CD8-positive, alpha-beta memory T cell (primary cell): ENCODE measurements at regions not wholly inside any gene's neighbourhood (a gene's known extent, or its start where the extent isn't known, plus 50 kb on each side); places are given as distances from the start of the nearest gene placed in this dataset.

Experiments used
- CTCF ChIA-PET: fragments of 350-600 bp; sonication (Branson Sonifier 250); formaldehyde crosslinking; loops from one replicate; lab custom pipeline; 2021; ENCODE audit warnings: antibody characterized with exemption; lab: Charles Lee
- POLR2A ChIA-PET: fragments of 350-600 bp; sonication (Branson Sonifier 250); formaldehyde crosslinking; loops from one replicate; lab custom pipeline; 2021; ENCODE audit warnings: antibody characterized with exemption; lab: Charles Lee
- DNase-seq, 5 donors: peaks; one replicate each; pipeline versions ENCODE4 v3.0.0 to v3.0.0-alpha.2; 2020 to 2022; ENCODE audit warnings: mixed read lengths in 1 of 5
- H3K27ac ChIP-seq: one replicate; pipeline ENCODE4 v1.7.0; 2013; ENCODE audit warnings: low read depth, mild to moderate bottlenecking, low read length, moderate library complexity
- H3K27me3 ChIP-seq: 2 replicates; pipeline ENCODE4 v1.7.0; 2013; ENCODE audit warnings: low read length, mild to moderate bottlenecking; ENCODE audit not compliant: insufficient read depth, poor library complexity, severe bottlenecking
- H3K36me3 ChIP-seq: 2 replicates; pipeline ENCODE4 v1.7.0; 2013; ENCODE audit warnings: mild to moderate bottlenecking, low read length, moderate library complexity; ENCODE audit not compliant: insufficient read depth
- H3K4me1 ChIP-seq: 2 replicates; pipeline ENCODE4 v1.7.0; 2013; ENCODE audit warnings: mild to moderate bottlenecking, low read length, moderate library complexity; ENCODE audit not compliant: insufficient read depth
- H3K4me3 ChIP-seq: 2 replicates; pipeline ENCODE4 v1.7.0; 2013; ENCODE audit warnings: mild to moderate bottlenecking, low read length
- H3K9me3 ChIP-seq: 2 replicates; pipeline ENCODE4 v1.7.0; 2013; ENCODE audit warnings: mild to moderate bottlenecking, low read length
- H3K27ac Mint-ChIP-seq, 8 donors: one replicate each; pipeline ENCODE4 v1.8.0; 2020 to 2021; ENCODE audit warnings: mixed read lengths in 8 of 8, mild to moderate bottlenecking in 6 of 8, inconsistent platforms in 3 of 8, moderate library complexity in 3 of 8
- H3K27me3 Mint-ChIP-seq, 2 donors: one replicate each; pipeline ENCODE4 v1.8.0; 2020 to 2021; ENCODE audit warnings: mixed read lengths in 2 of 2, mild to moderate bottlenecking in 1 of 2, moderate library complexity in 1 of 2
- H3K36me3 Mint-ChIP-seq, 3 donors: one replicate each; pipeline ENCODE4 v1.8.0; 2020 to 2021; ENCODE audit warnings: mixed read lengths in 3 of 3, inconsistent platforms in 1 of 3, mild to moderate bottlenecking in 1 of 3
- H3K4me1 Mint-ChIP-seq, 3 donors: one replicate each; pipeline ENCODE4 v1.8.0; 2020 to 2021; ENCODE audit warnings: mixed read lengths in 3 of 3, inconsistent platforms in 1 of 3, mild to moderate bottlenecking in 1 of 3
- H3K4me3 Mint-ChIP-seq, 7 donors: one replicate each; pipeline ENCODE4 v1.8.0; 2020 to 2021; ENCODE audit warnings: mixed read lengths in 7 of 7, mild to moderate bottlenecking in 6 of 7, moderate library complexity in 4 of 7, inconsistent platforms in 2 of 7
- H3K9me3 Mint-ChIP-seq, 5 donors: one replicate each; pipeline ENCODE4 v1.8.0; 2020 to 2022; ENCODE audit warnings: mixed read lengths in 5 of 5, mild to moderate bottlenecking in 3 of 5, moderate library complexity in 2 of 5, inconsistent platforms in 1 of 5

DNA sequence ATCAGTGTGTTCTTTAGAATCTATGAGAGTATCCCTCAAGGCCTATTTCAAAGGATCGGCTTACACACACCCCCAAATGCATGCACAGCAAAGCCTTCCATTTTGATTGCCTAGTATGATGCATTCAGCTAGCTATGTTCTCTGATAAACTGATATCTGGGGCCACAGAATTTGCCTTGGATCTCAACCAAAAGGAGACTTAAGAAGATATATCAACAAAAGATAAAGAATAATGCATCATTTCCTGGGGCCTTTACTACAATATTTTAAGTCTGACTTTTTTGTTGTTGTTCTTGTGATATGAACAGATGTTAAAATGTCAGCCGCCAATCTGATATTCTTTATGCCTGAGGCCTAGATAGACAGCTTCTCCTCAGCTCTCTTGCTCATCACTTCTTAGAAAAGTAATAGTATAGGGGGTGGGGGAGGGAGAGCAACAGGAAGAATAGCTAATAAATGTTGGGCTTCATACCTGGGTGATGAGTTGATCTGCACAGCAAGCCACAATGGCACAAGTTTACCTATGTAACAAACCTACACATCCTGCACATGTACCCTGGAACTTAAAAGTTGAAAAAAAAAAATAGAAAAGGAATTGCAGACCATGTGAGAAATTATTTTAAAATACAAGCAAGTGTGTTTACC is 792.9 kb upstream of the GHITM start:
- Mint-ChIP-seq H3K36me3 (no peaks in the 10 kb centered on the region), H3K4me1 (no peaks in the 10 kb centered on the region), H3K4me3 (no peak overlapping the region), H3K9me3 (peaks cover 4 to 15% (median 9%) of the 10 kb centered on the region in 5 donors), H3K27me3 (no peaks in the 10 kb centered on the region), H3K27ac (no peak overlapping the region)
- CTCF ChIA-PET: no interaction called here
- Histone ChIP-seq H3K9me3 (no peaks in the 10 kb centered on the region), H3K4me1 (no peaks in the 10 kb centered on the region), H3K36me3 (no peaks in the 10 kb centered on the region), H3K27me3 (no peaks in the 10 kb centered on the region), H3K4me3 (no peak overlapping the region), H3K27ac (no peak overlapping the region)
- POLR2A ChIA-PET: no interaction called here
- no peak for DNase-seq

DNA sequence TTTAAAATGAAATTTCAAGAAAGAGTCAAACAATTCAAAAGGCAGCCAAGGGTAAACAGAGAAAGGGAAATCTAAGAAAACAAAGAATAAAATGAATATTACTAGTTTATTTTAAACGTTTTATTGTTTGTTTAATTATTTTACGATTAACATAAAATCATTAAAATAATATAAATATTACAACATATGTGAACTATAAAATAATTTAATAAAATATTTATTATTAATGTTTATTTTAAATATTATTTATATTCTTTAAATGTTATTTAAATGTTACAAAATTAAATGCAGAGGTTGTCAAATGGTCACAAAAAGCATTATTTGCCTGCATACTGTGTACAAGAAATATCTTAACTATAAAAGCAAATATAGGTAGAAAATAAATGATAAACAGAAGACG is 786.7 kb upstream of the GHITM start:
- H3K9me3 ChIP-seq: no peaks in the 10 kb centered on the region
- Mint-ChIP-seq H3K27me3 (no peaks in the 10 kb centered on the region), H3K4me1 (no peaks in the 10 kb centered on the region), H3K4me3 (no peak overlapping the region), H3K9me3 (peaks cover 2 to 16% (median 9%) of the 10 kb centered on the region in 5 donors), H3K36me3 (no peaks in the 10 kb centered on the region), H3K27ac (no peak overlapping the region)
- no peaks in the 10 kb centered on the region for H3K36me3 ChIP-seq
- no peak overlapping the region for H3K4me3 ChIP-seq
- H3K4me1 ChIP-seq: no peaks in the 10 kb centered on the region
- no peak for DNase-seq
- no peak overlapping the region for H3K27ac ChIP-seq
- H3K27me3 ChIP-seq: no peaks in the 10 kb centered on the region
- ChIA-PET POLR2A (no interaction called here), CTCF (no interaction called here)

DNA sequence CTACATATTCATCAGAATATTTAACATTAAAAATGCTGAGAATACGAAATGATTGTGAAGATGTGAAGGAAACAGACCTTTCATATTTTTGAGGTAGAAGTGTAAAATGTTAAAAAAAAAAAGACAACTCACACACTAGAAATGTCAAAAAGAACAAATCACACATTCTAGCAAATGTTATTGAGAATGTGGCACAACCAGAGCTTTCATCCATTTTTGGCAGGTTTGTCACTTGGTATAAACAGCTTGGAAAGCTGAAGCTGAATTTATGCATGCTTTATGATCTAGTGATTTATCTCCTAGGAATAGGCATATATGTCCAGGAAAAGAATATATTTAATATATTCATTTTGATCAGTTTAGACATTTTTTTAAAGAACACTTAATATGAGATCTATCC is 784.9 kb upstream of the GHITM start:
- no peaks in the 10 kb centered on the region for H3K27me3 Mint-ChIP-seq
- H3K4me1 Mint-ChIP-seq: no peaks in the 10 kb centered on the region
- no peaks in the 10 kb centered on the region for H3K4me1 ChIP-seq
- no peak overlapping the region for H3K27ac ChIP-seq
- H3K9me3 ChIP-seq: no peaks in the 10 kb centered on the region
- no peaks in the 10 kb centered on the region for H3K36me3 ChIP-seq
- DNase-seq: no peak
- no peak overlapping the region for H3K27ac Mint-ChIP-seq
- no peaks in the 10 kb centered on the region for H3K36me3 Mint-ChIP-seq
- POLR2A ChIA-PET: no interaction called here
- H3K27me3 ChIP-seq: no peaks in the 10 kb centered on the region
- peaks cover 4 to 22% (median 9%) of the 10 kb centered on the region in 5 donors for H3K9me3 Mint-ChIP-seq
- CTCF ChIA-PET: no interaction called here
- H3K4me3 Mint-ChIP-seq: no peak overlapping the region
- H3K4me3 ChIP-seq: no peak overlapping the region

DNA sequence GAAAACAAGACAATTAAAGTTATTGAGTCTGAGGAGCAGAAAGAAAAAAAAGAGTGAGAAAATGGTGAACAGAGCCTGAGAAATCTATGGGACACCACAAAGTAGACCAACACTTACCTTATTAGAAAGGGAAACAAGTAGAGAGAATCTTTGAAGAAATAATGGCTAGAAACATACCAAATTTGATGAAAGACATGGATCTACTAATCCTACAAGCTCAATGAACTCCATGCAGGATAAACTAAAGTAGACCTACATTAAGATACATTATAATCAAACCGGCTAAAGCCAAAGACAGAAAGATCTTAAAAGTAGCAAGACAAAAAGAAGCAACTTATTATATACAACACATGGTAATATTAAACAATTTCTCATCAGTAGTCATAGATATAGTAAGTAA is 782.3 kb upstream of the GHITM start:
- H3K4me1 ChIP-seq: no peaks in the 10 kb centered on the region
- Mint-ChIP-seq H3K36me3 (no peaks in the 10 kb centered on the region), H3K4me1 (no peaks in the 10 kb centered on the region), H3K9me3 (peaks cover 8 to 21% (median 11%) of the 10 kb centered on the region in 5 donors), H3K27me3 (no peaks in the 10 kb centered on the region), H3K4me3 (no peak overlapping the region), H3K27ac (no peak overlapping the region)
- H3K27ac ChIP-seq: no peak overlapping the region
- DNase-seq: no peak
- CTCF ChIA-PET: no interaction called here
- no peaks in the 10 kb centered on the region for H3K9me3 ChIP-seq
- H3K27me3 ChIP-seq: no peaks in the 10 kb centered on the region
- POLR2A ChIA-PET: no interaction called here
- H3K36me3 ChIP-seq: no peaks in the 10 kb centered on the region
- H3K4me3 ChIP-seq: no peak overlapping the region

DNA sequence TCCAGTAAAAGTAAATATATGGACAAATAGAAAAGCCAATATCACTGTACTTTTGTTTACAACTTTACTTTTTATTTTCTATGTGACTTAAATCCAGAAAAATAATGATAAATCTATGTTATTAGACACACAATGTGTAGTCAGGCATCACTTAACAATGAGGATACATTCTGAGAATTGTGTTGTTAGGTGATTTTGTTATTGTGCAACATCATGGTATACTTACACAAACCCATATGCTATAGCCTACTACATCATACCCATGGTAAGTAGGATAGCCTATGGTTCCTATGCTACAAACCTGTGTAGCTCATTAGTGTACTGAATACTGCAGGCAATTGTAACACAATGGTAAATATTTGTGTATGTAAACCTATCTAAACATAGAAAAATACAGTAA is 781.7 kb upstream of the GHITM start:
- no peak overlapping the region for H3K4me3 Mint-ChIP-seq
- POLR2A ChIA-PET: no interaction called here
- H3K9me3 Mint-ChIP-seq: peaks cover 8 to 21% (median 12%) of the 10 kb centered on the region in 5 donors

DNA sequence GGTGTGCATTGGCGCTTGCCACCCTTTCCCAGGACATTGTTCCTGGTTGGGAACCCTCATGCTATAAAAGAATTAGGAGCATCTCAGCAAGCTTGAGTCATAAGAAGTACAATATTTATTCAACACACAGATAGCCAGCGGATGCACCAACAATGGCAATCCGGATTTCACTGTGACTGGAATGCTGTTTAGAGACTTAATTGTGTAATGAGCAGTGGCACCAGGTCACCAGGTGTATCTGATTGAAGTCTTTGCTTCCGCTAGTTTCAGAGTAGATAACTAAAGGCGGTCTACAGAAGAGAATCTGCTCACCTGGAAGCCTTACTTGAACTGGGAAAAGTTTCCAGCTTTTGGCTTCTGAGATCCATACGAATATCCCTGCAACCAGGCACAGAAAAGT is 772.3 kb upstream of the GHITM start:
- DNase-seq: no peak
- CTCF ChIA-PET: no interaction called here

More for the DNA sequence above, 781.7 kb upstream of the GHITM start:
- H3K36me3 Mint-ChIP-seq: no peaks in the 10 kb centered on the region
- H3K27me3 ChIP-seq: no peaks in the 10 kb centered on the region
- CTCF ChIA-PET: no interaction called here
- H3K9me3 ChIP-seq: no peaks in the 10 kb centered on the region
- H3K4me1 Mint-ChIP-seq: no peaks in the 10 kb centered on the region
- no peaks in the 10 kb centered on the region for H3K4me1 ChIP-seq
- H3K27ac Mint-ChIP-seq: no peak overlapping the region
- H3K4me3 ChIP-seq: no peak overlapping the region
- H3K27ac ChIP-seq: no peak overlapping the region
- H3K36me3 ChIP-seq: no peaks in the 10 kb centered on the region
- no peaks in the 10 kb centered on the region for H3K27me3 Mint-ChIP-seq
- no peak for DNase-seq

DNA sequence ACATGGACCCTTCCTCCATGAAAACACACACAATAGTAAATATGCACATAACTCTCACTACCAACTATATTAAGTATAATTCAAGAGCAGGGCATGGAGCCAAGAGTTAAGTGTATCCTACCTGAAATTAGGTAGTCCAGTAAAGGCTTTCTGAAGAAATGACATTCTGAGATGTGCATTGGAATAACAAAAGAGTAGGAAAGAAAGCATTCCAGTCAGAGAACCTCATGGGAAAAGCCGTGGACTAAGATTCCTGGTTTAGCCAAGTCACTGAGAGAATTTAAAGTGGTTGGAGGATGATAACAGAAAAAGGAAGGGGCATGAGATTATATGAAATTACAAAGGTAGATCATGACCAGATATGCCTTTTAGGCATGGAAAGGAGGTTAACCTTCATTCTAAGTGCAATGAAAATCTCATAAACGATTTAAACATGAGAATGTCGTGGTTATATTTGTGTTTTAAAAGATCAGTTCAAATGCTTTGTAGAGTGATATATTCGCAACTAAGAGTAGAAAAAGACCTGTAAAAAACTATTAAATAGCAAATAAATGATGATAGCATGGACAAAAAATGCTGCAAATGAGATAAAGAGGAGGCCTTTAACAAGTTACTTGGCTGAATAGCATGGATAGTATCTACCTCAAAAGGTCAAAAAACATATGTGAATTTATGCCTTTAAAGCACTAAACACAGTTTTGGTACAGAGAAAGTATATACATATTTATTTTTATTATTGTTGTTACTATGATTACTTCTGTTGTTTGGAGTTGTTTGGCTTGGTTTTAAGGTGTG is 767.4 kb upstream of the GHITM start:
- no peaks in the 10 kb centered on the region for H3K27me3 Mint-ChIP-seq
- no peaks in the 10 kb centered on the region for H3K36me3 ChIP-seq
- H3K27ac Mint-ChIP-seq: no peak overlapping the region
- DNase-seq: no peak
- H3K9me3 ChIP-seq: no peaks in the 10 kb centered on the region
- POLR2A ChIA-PET: no interaction called here
- H3K4me3 Mint-ChIP-seq: no peak overlapping the region
- no peaks in the 10 kb centered on the region for H3K27me3 ChIP-seq
- no peaks in the 10 kb centered on the region for H3K4me1 Mint-ChIP-seq
- CTCF ChIA-PET: no interaction called here
- peaks cover 1 to 7% (median 2%) of the 10 kb centered on the region in 5 donors for H3K9me3 Mint-ChIP-seq
- H3K4me1 ChIP-seq: no peaks in the 10 kb centered on the region
- no peak overlapping the region for H3K4me3 ChIP-seq
- H3K27ac ChIP-seq: no peak overlapping the region
- H3K36me3 Mint-ChIP-seq: no peaks in the 10 kb centered on the region

More for the DNA sequence above, 772.3 kb upstream of the GHITM start:
- H3K36me3 ChIP-seq: no peaks in the 10 kb centered on the region
- no peaks in the 10 kb centered on the region for H3K36me3 Mint-ChIP-seq
- POLR2A ChIA-PET: no interaction called here
- H3K27me3 ChIP-seq: no peaks in the 10 kb centered on the region
- no peak overlapping the region for H3K4me3 ChIP-seq
- H3K27me3 Mint-ChIP-seq: no peaks in the 10 kb centered on the region
- H3K4me1 Mint-ChIP-seq: no peaks in the 10 kb centered on the region
- H3K4me1 ChIP-seq: no peaks in the 10 kb centered on the region
- no peak overlapping the region for H3K4me3 Mint-ChIP-seq
- no peak overlapping the region for H3K27ac ChIP-seq
- no peaks in the 10 kb centered on the region for H3K9me3 ChIP-seq
- peaks cover 0 to 7% (median 0%) of the 10 kb centered on the region in 5 donors for H3K9me3 Mint-ChIP-seq
- H3K27ac Mint-ChIP-seq: no peak overlapping the region

DNA sequence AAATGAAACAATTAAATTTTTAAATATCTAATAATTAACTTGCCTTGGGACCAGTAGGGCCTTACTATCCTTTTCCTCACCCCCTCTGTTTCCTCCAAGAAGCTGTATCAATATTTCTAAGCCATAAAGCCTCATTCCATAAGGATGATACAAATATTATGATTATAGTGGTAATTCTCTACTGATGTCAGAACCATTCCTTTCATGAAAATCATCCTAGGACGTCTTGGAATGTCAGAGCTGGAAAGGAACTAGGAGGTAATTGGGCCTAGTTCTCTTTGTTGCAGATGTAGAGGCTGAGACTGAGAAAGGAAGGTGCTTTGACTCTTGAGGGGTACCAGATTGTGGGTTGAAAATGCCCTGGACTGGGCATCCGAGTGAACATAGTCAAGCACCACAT is 766.7 kb upstream of the GHITM start:
- POLR2A ChIA-PET: no interaction called here
- Histone ChIP-seq H3K9me3 (no peaks in the 10 kb centered on the region), H3K4me1 (no peaks in the 10 kb centered on the region), H3K4me3 (no peak overlapping the region), H3K36me3 (no peaks in the 10 kb centered on the region), H3K27me3 (no peaks in the 10 kb centered on the region), H3K27ac (no peak overlapping the region)
- CTCF ChIA-PET: no interaction called here
- Mint-ChIP-seq H3K27ac (no peak overlapping the region), H3K4me1 (no peaks in the 10 kb centered on the region), H3K4me3 (no peak overlapping the region), H3K27me3 (no peaks in the 10 kb centered on the region), H3K9me3 (peaks cover 2 to 7% (median 4%) of the 10 kb centered on the region in 5 donors), H3K36me3 (no peaks in the 10 kb centered on the region)
- DNase-seq: no peak
